Muscle of leg (tissue), 3 donors: ENCODE measurements at regions not wholly inside any gene's neighbourhood (a gene's known extent, or its start where the extent isn't known, plus 50 kb on each side); places are given as distances from the start of the nearest gene placed in this dataset.

Experiments
- DNase-seq: peaks from one replicate; pipeline ENCODE4 v3.0.0; 2013
- H3K27ac ChIP-seq: one replicate; pipeline ENCODE4 v1.5.1; 2013; ENCODE audit warnings: mild to moderate bottlenecking, low read length, control low read depth
- H3K27me3 ChIP-seq: one replicate; pipeline ENCODE4 v1.6.1; 2013; ENCODE audit warnings: low read length; ENCODE audit not compliant: control insufficient read depth, insufficient read depth
- H3K36me3 ChIP-seq: one replicate; pipeline ENCODE4 v1.6.1; 2013; ENCODE audit warnings: low read length; ENCODE audit not compliant: control insufficient read depth, insufficient read depth
- H3K4me1 ChIP-seq: one replicate; pipeline ENCODE4 v1.6.1; 2013; ENCODE audit warnings: low read length; ENCODE audit not compliant: control insufficient read depth, insufficient read depth
- H3K4me3 ChIP-seq: one replicate; pipeline ENCODE4 v1.5.1; 2013; ENCODE audit warnings: low read length, control low read depth
- H3K9me3 ChIP-seq: replicated peaks from 2 replicates; pipeline ENCODE4 v1.6.1; 2013; ENCODE audit warnings: low read depth, low read length; ENCODE audit not compliant: control insufficient read depth
- WGBS: methylation state at CpG from one replicate; pipeline ENCODE4 v1.1.5; 2013; ENCODE audit warnings: missing lambda C conversion rate; ENCODE audit not compliant: insufficient coverage; 5-methylcytosine and 5-hydroxymethylcytosine counted together

- Histone ChIP-seq H3K27ac (no peak overlapping the region), H3K27me3 (no peaks in the 10 kb centered on the region), H3K9me3 (no peaks in the 10 kb centered on the region), H3K36me3 (no peaks in the 10 kb centered on the region), H3K4me3 (no peak overlapping the region), H3K4me1 (no peaks in the 10 kb centered on the region)
- WGBS, result 71% methylated on average over 1 of the region's 9 CpGs
- DNase-seq, result no peak
Measured at GRCh38 chr15:29959384-29960137, 123.2 kb upstream of the GOLGA8J start.

GRCh38 chr15:29952225-29952624 lies 130.0 kb upstream of the TJP1 start:
- no peaks in the 10 kb centered on the region for H3K9me3 ChIP-seq
- no peaks in the 10 kb centered on the region for H3K27me3 ChIP-seq
- H3K27ac ChIP-seq, result no peak overlapping the region
- H3K36me3 ChIP-seq, result no peaks in the 10 kb centered on the region
- no peak overlapping the region for H3K4me3 ChIP-seq
- no peaks in the 10 kb centered on the region for H3K4me1 ChIP-seq
- DNase-seq, result no peak
- no CpG with 5 or more reads among the region's 1 CpG for WGBS

- Histone ChIP-seq H3K27me3 (no peaks in the 10 kb centered on the region), H3K9me3 (no peaks in the 10 kb centered on the region), H3K4me1 (no peaks in the 10 kb centered on the region), H3K36me3 (no peaks in the 10 kb centered on the region), H3K4me3 (no peak overlapping the region), H3K27ac (no peak overlapping the region)
- DNase-seq, result no peak
- 84% methylated on average over 5 of the region's 9 CpGs for WGBS
Measured at GRCh38 chr15:29945943-29946596, 123.8 kb upstream of the TJP1 start.

GRCh38 chr15:29944925-29945324 lies 122.7 kb upstream of the TJP1 start:
- H3K27me3 ChIP-seq, result no peaks in the 10 kb centered on the region
- no peak overlapping the region for H3K27ac ChIP-seq
- WGBS, result 100% methylated on average over 1 of the region's 2 CpGs
- H3K4me3 ChIP-seq, result no peak overlapping the region
- H3K9me3 ChIP-seq, result no peaks in the 10 kb centered on the region
- H3K36me3 ChIP-seq, result no peaks in the 10 kb centered on the region
- H3K4me1 ChIP-seq, result no peaks in the 10 kb centered on the region
- no peak for DNase-seq

GRCh38 chr15:29942548-29942947 lies 120.3 kb upstream of the TJP1 start:
- no peaks in the 10 kb centered on the region for H3K4me1 ChIP-seq
- DNase-seq, result no peak
- no peak overlapping the region for H3K4me3 ChIP-seq
- H3K9me3 ChIP-seq, result no peaks in the 10 kb centered on the region
- no CpG with 5 or more reads among the region's 7 CpGs for WGBS
- no peak overlapping the region for H3K27ac ChIP-seq
- H3K27me3 ChIP-seq, result no peaks in the 10 kb centered on the region
- no peaks in the 10 kb centered on the region for H3K36me3 ChIP-seq

GRCh38 chr15:29942143-29942542 lies 119.9 kb upstream of the TJP1 start:
- no peak overlapping the region for H3K27ac ChIP-seq
- no peak overlapping the region for H3K4me3 ChIP-seq
- no peaks in the 10 kb centered on the region for H3K36me3 ChIP-seq
- H3K27me3 ChIP-seq, result no peaks in the 10 kb centered on the region
- no CpG with 5 or more reads among the region's 3 CpGs for WGBS
- H3K9me3 ChIP-seq, result no peaks in the 10 kb centered on the region
- H3K4me1 ChIP-seq, result no peaks in the 10 kb centered on the region
- no peak for DNase-seq

- no peak overlapping the region for H3K4me3 ChIP-seq
- H3K9me3 ChIP-seq, result no peaks in the 10 kb centered on the region
- DNase-seq, result no peak
- no peak overlapping the region for H3K27ac ChIP-seq
- no peaks in the 10 kb centered on the region for H3K4me1 ChIP-seq
- no peaks in the 10 kb centered on the region for H3K36me3 ChIP-seq
- WGBS, result no CpG with 5 or more reads among the region's 1 CpG
- H3K27me3 ChIP-seq, result no peaks in the 10 kb centered on the region
Measured at GRCh38 chr15:29939404-29939803, 117.1 kb upstream of the TJP1 start.

- no peaks in the 10 kb centered on the region for H3K36me3 ChIP-seq
- H3K4me1 ChIP-seq, result no peaks in the 10 kb centered on the region
- DNase-seq, result no peak
- H3K4me3 ChIP-seq, result no peak overlapping the region
- 74% methylated on average over 8 of the region's 14 CpGs for WGBS
- H3K9me3 ChIP-seq, result no peaks in the 10 kb centered on the region
- H3K27ac ChIP-seq, result no peak overlapping the region
- no peaks in the 10 kb centered on the region for H3K27me3 ChIP-seq
Measured at GRCh38 chr15:29938361-29939335, 116.4 kb upstream of the TJP1 start.

GRCh38 chr15:29937956-29938355 lies 115.7 kb upstream of the TJP1 start:
- Histone ChIP-seq H3K27me3 (no peaks in the 10 kb centered on the region), H3K9me3 (no peaks in the 10 kb centered on the region), H3K4me1 (no peaks in the 10 kb centered on the region), H3K4me3 (no peak overlapping the region), H3K27ac (no peak overlapping the region), H3K36me3 (no peaks in the 10 kb centered on the region)
- WGBS, result no CpG with 5 or more reads among the region's 2 CpGs
- DNase-seq, result no peak
